ENCODE measurements at regions not wholly inside any gene's neighbourhood (a gene's known extent, or its start where the extent isn't known, plus 50 kb on each side); places are given as distances from the start of the nearest gene placed in this dataset.

DNA sequence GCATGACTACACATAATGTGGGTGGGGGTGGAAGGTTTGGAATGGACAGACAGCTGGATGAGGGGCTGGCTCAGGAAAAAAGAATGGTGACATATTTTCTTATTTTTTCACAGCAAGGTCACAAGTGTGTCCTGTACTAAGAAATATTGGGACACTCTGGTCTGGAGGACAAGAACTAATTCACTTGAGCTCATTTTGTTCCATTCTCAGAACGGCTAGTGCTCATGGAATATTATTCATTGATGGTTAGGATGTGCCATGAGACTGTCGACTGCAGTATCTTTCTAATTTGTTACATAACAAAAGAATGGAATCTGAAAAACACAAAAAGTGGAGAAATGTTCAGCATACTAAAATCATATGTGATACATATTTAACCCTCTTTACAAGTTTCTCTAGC lies 149.5 kb downstream of the BMP4 start:
- no peak for DNase-seq

DNA sequence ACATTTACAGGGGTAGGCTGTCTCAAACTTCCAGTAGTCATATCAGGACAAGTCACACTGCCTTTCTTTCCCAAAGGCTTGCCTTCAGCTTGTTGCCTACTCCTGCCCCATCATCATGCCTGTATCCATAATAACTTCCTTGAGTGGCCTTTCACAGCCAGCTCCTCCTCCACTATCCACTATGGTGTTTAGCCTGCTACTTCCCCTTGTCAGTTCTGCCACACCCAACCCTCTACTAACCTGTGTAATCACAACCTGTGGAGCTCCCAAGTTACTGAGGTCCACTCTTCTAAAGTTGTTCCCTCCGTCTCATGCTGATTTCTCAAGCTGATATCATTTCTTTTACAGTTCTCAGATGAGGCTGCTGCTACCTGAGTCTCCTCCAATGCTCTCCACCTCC lies 159.9 kb downstream of the BMP4 start:
- DNase-seq = peak; percentile 4

DNA sequence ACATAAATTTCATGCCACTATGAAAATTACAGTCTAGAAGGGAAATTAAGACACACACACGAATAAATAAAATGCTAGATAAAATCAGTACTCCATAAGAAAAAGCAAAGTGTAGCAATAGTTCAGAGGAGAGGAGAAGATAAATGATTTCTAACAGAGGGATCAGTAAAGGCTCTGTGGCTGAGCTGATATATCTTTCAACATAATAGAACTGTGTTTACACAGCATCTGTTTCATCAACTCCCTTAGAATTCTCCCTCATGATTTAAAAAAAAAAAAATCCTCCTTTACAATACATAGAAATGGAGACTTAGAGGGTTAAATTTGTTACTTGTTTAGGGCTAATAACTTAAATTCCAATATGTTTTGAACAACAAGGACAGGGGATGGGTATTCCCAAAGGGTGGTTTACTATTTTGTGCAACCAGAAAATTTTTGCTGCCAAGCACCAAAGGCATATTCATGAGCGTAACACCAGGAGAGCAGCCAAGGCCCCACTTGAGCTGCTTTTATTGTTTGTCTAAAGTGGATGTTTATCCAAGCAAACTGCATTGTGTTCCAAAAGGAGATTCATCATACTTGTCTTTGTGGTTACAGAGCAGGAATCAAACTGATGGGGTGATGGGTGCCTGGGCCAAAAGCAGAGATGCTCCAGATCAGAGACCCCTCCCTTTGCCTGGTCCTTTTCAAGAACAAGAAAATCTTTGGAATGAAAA lies 162.7 kb downstream of the BMP4 start:
- DNase-seq = peak; percentile 80

- no peak for DNase-seq
Observed at GRCh38 chr14:53792909-53793308, 163.7 kb downstream of the BMP4 start.

DNA sequence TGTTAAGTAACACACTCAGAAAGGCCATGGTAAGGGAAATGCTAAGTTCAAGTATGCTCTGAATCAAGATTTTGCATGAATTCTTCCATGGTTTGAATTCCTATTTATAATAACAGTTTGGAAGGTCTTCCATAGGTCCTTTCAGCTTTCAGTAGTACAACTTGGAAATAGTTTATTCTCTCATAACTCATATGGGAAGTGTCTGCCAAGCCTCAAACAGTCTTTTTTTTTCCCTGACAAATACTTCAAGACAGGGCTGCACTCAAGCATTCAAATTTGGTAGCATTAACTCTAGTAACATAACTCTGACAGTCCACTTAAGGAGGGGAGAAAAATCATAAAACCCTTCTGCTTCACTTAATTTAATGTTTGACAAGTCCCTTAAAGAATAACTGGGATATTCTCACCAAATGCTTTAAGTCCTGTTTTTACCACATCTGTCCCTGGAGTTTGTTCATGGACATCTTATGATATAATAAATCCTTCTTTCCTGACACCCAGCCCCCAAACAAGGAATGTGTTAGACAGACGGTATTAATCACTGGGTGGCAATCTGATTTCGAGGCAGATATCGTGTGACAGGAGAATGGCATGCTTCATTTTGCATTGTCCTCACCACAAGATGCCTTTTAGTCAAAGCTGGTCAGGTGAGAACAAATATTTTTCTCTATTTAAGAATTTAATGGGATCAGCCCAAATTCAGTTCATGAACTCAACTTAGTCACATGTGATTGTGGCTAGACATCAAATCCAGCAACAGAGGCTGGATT lies 165.7 kb downstream of the BMP4 start:
- DNase-seq = no peak

GRCh38 chr14:53788566-53788965 lies 168.1 kb downstream of the BMP4 start:
- no peak for DNase-seq

- no peak for DNase-seq
Observed at GRCh38 chr14:53786045-53786444, 170.6 kb downstream of the BMP4 start.

DNA sequence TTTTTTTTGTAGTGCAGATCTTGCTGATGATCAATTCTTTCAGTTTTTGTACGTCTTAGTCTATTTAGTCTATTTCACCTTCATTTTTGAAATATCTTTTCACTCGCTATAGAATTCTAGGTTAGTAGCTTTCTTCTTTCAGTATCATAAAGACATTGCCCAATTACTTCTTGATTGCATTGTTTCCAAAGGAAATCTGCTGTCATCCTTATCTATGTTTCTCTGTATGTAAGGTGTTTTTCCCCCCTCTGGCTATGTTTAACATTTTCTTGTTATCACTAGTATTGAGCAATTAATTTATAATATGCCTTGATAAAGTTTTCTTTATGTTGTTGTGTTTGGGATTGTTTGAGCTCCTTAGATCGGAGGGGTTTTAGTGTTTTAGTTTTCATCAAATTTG lies 171.9 kb downstream of the BMP4 start:
- no peak for DNase-seq

GRCh38 chr14:53783256-53783655 lies 173.4 kb downstream of the BMP4 start:
- DNase-seq = no peak

GRCh38 chr14:53780051-53780555 lies 176.5 kb downstream of the BMP4 start:
- no peak for DNase-seq

DNA sequence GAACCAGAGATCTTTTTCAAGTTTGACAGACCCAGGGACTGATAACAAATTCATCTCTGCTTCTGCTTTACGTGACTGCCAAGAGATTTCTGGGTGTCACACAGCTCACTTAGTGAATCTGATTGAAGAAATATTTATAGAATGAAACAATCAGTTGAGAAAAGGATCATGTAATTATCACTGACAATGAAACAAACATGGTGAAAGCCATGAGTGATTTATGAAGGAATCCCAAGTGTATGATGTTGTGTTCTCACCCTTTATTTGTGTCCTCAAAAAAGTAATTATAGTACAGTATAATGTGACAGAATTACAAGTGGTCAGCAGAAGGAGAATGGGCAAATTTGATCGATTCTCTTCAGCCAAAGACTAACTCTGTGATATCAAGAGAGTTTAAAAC lies 177.3 kb downstream of the BMP4 start:
- no peak for DNase-seq

- DNase-seq = no peak
Observed at GRCh38 chr14:53778263-53778662, 178.4 kb downstream of the BMP4 start.

DNA sequence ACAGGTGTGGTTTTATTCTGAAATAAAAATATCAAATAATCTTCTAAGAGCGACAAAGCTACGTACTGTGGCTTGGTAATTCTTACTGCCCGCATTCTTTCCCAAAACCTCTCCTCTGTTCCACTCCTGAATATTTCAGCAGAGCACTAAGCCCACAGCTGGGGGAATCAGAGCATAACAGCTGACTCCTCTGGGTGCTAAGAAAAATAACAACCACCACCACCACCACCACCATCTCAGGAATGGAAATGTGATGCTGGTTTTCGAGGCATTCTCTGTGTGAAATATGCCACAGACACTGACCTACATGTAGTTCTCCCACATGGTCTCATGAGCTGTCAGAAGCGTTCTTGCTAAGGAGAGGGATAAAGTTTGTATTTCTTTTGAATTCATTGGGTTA lies 183.7 kb downstream of the BMP4 start:
- no peak for DNase-seq

DNA sequence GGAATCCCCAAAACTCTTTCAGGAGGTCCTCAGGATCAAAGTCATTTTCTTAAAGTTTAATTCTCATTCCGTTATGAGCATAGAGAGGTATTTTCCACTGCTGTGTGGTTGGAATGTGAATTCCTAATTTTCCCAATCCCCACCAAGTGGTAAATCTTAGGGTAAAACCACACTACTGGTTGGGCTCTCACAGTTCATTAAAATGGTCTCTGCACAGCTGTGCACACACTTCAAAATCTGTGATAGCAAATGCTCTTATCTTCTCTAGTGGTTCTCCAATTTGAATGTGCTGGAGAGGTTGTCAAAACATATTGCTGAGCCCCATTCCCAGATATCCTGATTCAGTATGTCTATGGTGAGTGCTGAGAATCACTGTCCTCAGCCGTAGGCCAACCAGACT lies 189.1 kb downstream of the BMP4 start:
- peak; percentile 70 for DNase-seq

DNA sequence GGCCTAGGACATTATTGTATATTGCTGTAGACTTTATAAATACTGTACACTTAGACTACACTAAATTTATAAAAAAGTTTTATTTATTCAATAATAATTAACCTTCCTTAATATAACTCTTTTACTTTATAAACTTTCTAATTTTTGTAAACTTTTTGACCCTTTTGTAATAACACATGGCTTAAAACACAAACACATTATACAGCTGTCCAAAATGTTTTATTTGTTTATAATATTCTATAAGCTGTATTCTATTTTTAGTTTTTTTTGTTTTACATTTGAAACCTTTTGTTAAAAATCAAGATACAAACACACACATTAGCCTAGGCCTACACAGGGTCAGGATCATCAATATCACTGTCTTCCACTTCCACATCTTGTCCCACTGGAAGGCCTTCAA lies 190.0 kb downstream of the BMP4 start:
- DNase-seq = no peak

DNA sequence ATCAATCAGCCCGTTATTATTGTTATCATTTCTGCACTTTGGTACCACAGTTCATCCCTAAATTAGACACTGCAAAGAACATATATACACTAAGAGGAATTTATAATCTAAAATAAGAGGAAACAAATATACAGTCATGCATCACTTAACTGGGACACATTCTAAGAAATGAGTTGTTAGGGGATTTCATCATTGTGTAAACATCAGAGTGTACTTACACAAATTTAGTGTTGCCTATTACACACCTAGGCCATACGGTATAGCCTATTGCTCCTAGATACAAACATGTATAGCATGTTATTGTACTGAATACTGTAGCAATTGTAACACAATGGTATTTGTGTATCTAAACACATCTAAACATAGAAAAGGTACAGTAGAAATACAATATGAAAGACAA lies 190.5 kb downstream of the BMP4 start:
- DNase-seq = no peak

- no peak for DNase-seq
Observed at GRCh38 chr14:53764846-53765245, 191.8 kb downstream of the BMP4 start.

DNA sequence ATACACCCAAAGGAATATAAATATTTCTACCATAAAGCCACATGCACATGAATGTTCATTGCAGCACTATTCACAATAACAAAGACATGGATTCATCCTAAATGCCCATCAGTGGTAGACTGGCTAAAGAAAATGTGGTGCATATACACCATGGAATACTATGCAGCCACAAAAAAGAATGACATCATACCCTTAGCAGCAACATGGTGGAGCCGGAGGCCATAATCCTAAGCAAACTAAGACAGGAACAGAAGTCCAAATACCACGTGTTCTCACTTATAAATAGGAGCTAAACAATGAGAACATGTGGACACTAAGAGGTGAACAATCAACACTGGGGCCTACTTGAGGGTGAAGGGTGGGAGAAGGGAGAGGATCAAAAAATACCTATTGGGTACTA lies 198.5 kb downstream of the BMP4 start:
- no peak for DNase-seq

GRCh38 chr14:53757732-53758131 lies 198.9 kb downstream of the BMP4 start:
- DNase-seq = no peak

DNA sequence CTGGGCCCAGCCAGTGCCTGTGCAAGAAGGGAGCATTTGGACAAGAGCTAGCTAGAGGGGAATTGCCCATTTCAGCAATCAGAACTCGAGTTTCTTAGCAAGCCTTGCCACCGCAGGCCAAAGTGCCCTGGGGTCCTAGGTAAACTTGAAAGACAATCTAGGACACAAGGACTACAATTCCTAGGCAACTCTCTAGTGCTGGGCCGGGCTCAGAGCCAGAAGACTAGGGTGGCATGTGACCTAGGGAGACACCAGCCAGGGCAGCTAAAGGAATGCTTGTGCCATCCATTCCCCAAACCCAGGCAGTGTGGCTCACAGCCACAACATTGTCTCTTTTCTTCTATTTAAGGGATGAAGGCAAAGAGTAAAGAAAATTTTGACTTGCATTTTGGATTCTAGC lies 205.0 kb downstream of the BMP4 start:
- no peak for DNase-seq

- DNase-seq = no peak
Observed at GRCh38 chr14:53748691-53749090, 207.9 kb downstream of the BMP4 start.

DNA sequence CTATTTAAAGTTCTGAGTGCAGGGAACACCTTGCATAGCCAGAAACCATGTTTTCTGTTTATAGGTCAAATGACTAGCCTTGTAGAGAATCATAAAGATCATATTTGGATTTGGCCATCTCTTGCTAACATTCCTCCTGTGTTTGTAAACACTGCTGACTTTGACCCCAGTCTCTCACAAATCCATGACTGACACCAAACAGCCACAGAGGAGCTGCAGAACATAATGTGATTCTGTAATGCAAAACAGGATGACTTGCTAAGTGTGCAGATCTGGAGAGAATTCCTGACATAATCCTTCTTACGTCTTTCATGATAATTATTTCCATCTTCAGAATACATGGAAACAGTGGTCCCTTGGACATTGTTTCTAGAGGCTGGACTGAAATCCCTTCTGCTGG lies 211.8 kb downstream of the BMP4 start:
- no peak for DNase-seq

GRCh38 chr14:53743371-53743770 lies 213.3 kb downstream of the BMP4 start:
- DNase-seq = no peak

DNA sequence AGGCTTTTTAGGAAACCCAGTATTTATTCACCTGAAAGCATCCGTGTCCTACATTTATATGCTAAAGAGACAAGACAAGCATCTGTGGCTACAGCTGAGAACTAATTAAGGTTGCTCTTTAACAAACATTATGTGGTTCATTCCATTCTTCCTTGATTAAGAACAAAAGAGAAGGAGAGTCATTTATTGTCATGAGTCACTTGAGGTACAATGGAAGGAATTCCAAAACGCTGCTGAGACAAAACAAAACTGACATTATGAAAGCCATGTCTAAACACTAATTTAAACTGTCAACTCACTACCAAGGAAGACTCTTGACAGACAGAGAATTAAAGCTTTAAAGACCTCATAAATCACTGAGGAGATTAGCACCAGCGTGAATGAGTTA lies 214.4 kb downstream of the BMP4 start:
- no peak for DNase-seq

Measured in DMS153 (cell line).